ENCODE measurements at regions not wholly inside any gene's neighbourhood (a gene's known extent, or its start where the extent isn't known, plus 50 kb on each side); places are given as distances from the start of the nearest gene placed in this dataset.

DNA sequence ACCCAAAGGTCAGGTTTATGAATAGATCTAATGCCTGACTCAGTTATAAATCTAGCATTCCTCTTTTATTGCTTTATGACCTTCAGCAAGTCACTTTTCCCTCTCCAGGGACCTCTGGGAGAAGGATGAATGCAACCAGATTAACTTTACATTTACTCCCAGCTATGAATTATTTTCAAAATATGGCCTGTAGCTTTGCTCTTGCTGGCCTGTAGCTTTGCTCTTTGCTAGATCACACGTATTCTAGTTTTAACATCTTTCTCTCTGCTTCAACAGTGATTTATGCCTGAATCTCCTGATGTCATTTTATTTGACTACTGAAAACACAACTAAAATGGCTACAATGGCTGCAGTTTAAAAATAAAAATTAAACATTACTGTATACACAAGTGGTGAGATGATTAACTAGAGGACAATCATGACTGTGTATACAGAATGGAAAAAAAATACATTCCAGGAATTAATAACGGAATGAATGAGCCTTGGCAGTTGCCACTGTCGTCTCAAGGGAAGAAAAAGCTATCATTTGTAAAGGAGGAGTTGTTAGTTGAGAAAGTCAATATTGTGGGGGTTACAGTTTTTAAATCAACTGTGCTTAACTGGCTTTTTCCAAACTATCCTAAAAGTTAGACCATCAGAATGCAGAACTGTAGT is 434.5 kb upstream of the GOT2 start:
- DNase-seq, result no peak
- intact Hi-C loops (cut with DNase I), result no loop called here
- Histone ChIP-seq H3K27me3 (no peaks in the 10 kb centered on the region), H3K4me1 (peaks cover 0 to 8% (median 3%) of the 10 kb centered on the region in 4 donors), H3K9me3 (no peaks in the 10 kb centered on the region), H3K36me3 (no peaks in the 10 kb centered on the region), H3K4me3 (no peak overlapping the region), H3K27ac (no peak overlapping the region)
- no peak for TF ChIP-seq POLR2A (IDR thresholded peaks at IDR 0.05)
- TF ChIP-seq, protein P1, sequence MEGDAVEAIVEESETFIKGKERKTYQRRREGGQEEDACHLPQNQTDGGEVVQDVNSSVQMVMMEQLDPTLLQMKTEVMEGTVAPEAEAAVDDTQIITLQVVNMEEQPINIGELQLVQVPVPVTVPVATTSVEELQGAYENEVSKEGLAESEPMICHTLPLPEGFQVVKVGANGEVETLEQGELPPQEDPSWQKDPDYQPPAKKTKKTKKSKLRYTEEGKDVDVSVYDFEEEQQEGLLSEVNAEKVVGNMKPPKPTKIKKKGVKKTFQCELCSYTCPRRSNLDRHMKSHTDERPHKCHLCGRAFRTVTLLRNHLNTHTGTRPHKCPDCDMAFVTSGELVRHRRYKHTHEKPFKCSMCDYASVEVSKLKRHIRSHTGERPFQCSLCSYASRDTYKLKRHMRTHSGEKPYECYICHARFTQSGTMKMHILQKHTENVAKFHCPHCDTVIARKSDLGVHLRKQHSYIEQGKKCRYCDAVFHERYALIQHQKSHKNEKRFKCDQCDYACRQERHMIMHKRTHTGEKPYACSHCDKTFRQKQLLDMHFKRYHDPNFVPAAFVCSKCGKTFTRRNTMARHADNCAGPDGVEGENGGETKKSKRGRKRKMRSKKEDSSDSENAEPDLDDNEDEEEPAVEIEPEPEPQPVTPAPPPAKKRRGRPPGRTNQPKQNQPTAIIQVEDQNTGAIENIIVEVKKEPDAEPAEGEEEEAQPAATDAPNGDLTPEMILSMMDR (IDR thresholded peaks at IDR 0.05), result no peak
- no peak for TF ChIP-seq EP300 (IDR thresholded peaks at IDR 0.05)
- no peak for TF ChIP-seq POLR2AphosphoS5 (IDR thresholded peaks at IDR 0.05)
- 24 to 46% methylated on average over 3 of the region's 3 CpGs for WGBS, 2 donors

DNA sequence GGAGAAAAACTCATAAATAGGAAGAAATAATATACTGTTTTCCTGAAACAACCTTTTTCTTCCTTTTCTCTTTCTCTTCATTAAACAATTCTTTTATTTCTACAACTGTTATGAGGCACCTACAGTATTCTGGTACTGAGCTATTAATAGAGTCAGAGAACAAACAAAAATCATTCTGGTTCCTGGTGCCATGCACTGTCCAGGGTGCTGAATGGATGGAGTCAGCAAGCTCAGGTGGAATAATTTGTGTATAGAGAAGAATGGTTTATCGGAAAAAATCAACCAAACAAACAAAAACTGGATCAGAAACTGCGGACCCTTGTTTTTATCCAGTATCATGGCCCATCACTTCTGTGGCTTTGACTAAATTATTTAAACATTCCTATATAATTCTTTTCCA is 430.3 kb upstream of the GOT2 start:
- DNase-seq, result no peak
- TF ChIP-seq EP300 (IDR thresholded peaks at IDR 0.05) (no peak), POLR2A (IDR thresholded peaks at IDR 0.05) (no peak), POLR2AphosphoS5 (IDR thresholded peaks at IDR 0.05) (no peak)
- TF ChIP-seq, protein P1 (IDR thresholded peaks at IDR 0.05), result no peak
- H3K27me3 ChIP-seq, result no peaks in the 10 kb centered on the region
- H3K36me3 ChIP-seq, result no peaks in the 10 kb centered on the region
- intact Hi-C loops (cut with DNase I), result no loop called here
- no peaks in the 10 kb centered on the region for H3K9me3 ChIP-seq
- no peak overlapping the region for H3K27ac ChIP-seq
- H3K4me1 ChIP-seq, result peaks cover 0 to 8% (median 3%) of the 10 kb centered on the region in 4 donors
- WGBS, 2 donors, result 82 to 84% methylated on average over 2 of the region's 2 CpGs
- no peak overlapping the region for H3K4me3 ChIP-seq

DNA sequence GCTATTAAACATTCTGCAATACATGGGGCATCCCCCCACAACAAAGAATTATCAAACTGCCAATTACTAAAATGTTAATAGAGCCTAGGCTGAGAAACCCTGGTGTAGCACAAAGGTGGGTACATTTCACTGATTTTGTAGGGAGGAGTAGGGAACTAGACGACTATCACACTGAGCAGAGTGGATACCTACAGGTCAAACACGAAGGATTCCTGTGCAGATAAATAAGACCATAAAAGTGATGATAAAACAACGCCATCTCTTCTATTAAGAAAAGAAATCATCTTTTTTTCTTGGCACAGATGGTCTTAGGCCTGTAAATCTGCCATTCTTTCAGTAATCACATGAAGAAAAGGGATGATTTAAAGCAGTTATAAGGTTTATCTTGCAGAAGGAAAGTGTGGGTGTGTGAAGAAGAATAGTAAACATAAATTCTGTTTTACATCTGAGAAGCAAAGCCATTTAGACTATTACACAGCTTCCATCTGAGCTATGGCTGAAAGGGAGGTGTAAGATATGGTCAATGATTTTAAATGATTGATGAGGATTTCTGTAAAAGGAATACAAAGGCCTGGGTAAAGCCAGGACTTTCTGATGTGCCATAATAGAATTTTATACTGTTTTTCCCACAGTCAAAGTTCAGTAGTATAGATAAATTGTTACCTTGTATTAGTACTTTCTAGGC is 429.4 kb upstream of the GOT2 start:
- TF ChIP-seq EP300 (IDR thresholded peaks at IDR 0.05) (no peak), POLR2A (IDR thresholded peaks at IDR 0.05) (no peak), POLR2AphosphoS5 (IDR thresholded peaks at IDR 0.05) (no peak)
- TF ChIP-seq, protein P1 (IDR thresholded peaks at IDR 0.05), result no peak
- Histone ChIP-seq H3K4me3 (no peak overlapping the region), H3K27ac (no peak overlapping the region), H3K27me3 (no peaks in the 10 kb centered on the region), H3K36me3 (no peaks in the 10 kb centered on the region), H3K9me3 (no peaks in the 10 kb centered on the region), H3K4me1 (peaks cover 0 to 5% (median 2%) of the 10 kb centered on the region in 4 donors)
- WGBS, 2 donors, result 22 to 49% methylated on average over 3 of the region's 3 CpGs
- no peak for DNase-seq
- intact Hi-C loops (cut with DNase I), result no loop called here

DNA sequence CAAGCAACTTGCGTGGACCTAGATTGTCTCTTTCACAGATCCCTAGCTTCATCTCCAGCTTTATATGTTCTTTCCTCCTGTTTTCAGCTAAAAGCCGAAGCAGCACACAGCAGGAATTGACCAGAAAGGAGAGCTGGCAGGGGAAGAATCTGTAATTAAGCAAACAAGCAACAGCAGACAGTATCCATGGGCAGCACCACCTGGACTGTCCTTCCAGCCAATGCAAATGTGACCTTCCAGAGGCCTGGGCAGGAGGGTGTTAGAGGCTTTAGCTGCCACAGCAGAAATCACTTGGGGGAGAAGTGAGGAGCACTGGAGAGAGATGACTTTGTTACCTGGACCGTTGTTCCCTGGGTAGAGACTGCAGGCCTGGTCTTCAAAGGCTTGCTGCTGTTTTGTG is 427.6 kb upstream of the GOT2 start:
- WGBS, 2 donors, result 64 to 77% methylated on average over 3 of the region's 3 CpGs

More for the DNA sequence above, 427.6 kb upstream of the GOT2 start:
- Histone ChIP-seq H3K27ac (no peak overlapping the region), H3K27me3 (no peaks in the 10 kb centered on the region), H3K4me3 (no peak overlapping the region), H3K4me1 (no peaks in the 10 kb centered on the region), H3K36me3 (no peaks in the 10 kb centered on the region), H3K9me3 (no peaks in the 10 kb centered on the region)
- DNase-seq, result no peak
- TF ChIP-seq POLR2A (IDR thresholded peaks at IDR 0.05) (no peak), POLR2AphosphoS5 (IDR thresholded peaks at IDR 0.05) (no peak), EP300 (IDR thresholded peaks at IDR 0.05) (no peak)
- TF ChIP-seq, protein P1 (IDR thresholded peaks at IDR 0.05), result no peak
- intact Hi-C loops (cut with DNase I), result no loop called here
